Fibroblast of skin of scalp (primary cell): ENCODE measurements at regions not wholly inside any gene's neighbourhood (a gene's known extent, or its start where the extent isn't known, plus 50 kb on each side); places are given as distances from the start of the nearest gene placed in this dataset.
"Not testable (repeated sequence)": the region's sequence is repeated elsewhere in the genome, so short reads cannot be mapped to it uniquely, and the experiment has no call there.

Experiments used
- DNase-seq: peaks from one replicate; pipeline ENCODE4 v3.0.0-alpha.2; 2013

- DNase-seq: no peak
Observed at GRCh38 chr3:14252321-14253021, 73.9 kb downstream of the LSM3 start.

- DNase-seq: no peak
Observed at GRCh38 chr3:14253022-14253706, 74.5 kb downstream of the LSM3 start.

- no peak for DNase-seq
Observed at GRCh38 chr3:14253707-14254382, 75.2 kb downstream of the LSM3 start.

GRCh38 chr3:14254812-14255702 lies 76.4 kb downstream of the LSM3 start:
- no peak for DNase-seq

GRCh38 chr3:14256046-14256445 lies 77.4 kb downstream of the LSM3 start:
- DNase-seq: peak; percentile 34

- no peak for DNase-seq
Observed at GRCh38 chr3:14256561-14257342, 78.1 kb downstream of the LSM3 start.

- DNase-seq: no peak
Observed at GRCh38 chr3:14258906-14259904, 80.6 kb downstream of the LSM3 start.

- no peak for DNase-seq
Observed at GRCh38 chr3:14260463-14260862, 81.8 kb downstream of the LSM3 start.

GRCh38 chr3:14261229-14261628 lies 82.6 kb downstream of the LSM3 start:
- DNase-seq: peak; percentile 77

- no peak for DNase-seq
Observed at GRCh38 chr3:14262212-14262611, 83.6 kb downstream of the LSM3 start.

GRCh38 chr3:14262867-14263266 lies 84.2 kb downstream of the LSM3 start:
- no peak for DNase-seq

- DNase-seq: no peak
Observed at GRCh38 chr3:14263317-14264005, 84.8 kb downstream of the LSM3 start.

GRCh38 chr3:14265246-14265962 lies 86.8 kb downstream of the LSM3 start:
- DNase-seq: no peak

GRCh38 chr3:14266361-14266760 lies 87.7 kb downstream of the LSM3 start:
- DNase-seq: peak; percentile 53

- DNase-seq: no peak
Observed at GRCh38 chr3:14267976-14268375, 89.4 kb downstream of the LSM3 start.

GRCh38 chr3:14268897-14269296 lies 90.3 kb downstream of the LSM3 start:
- no peak for DNase-seq

- DNase-seq: not testable (repeated sequence)
Observed at GRCh38 chr3:14272041-14272958, 93.7 kb downstream of the LSM3 start.

GRCh38 chr3:14272959-14273560 lies 94.4 kb downstream of the LSM3 start:
- not testable (repeated sequence) for DNase-seq
